ENCODE measurements at regions not wholly inside any gene's neighbourhood (a gene's known extent, or its start where the extent isn't known, plus 50 kb on each side); places are given as distances from the start of the nearest gene placed in this dataset.

- TF ChIP-seq CTCF (IDR thresholded peaks at IDR 0.05): no peak
- TF ChIP-seq POLR2A (IDR thresholded peaks at IDR 0.05): no peak
These were observed 288.0 kb upstream of the TSHZ2 start for GRCh38 chr20:52684176-52684575.
